GM19455 (cell line): ENCODE measurements at regions not wholly inside any gene's neighbourhood (a gene's known extent, or its start where the extent isn't known, plus 50 kb on each side); places are given as distances from the start of the nearest gene placed in this dataset.

Experiments
- ATAC-seq: cut with Tn5 transposase; IDR thresholded peaks from one replicate; pipeline ENCODE4 v1.9.1; 2021; ENCODE audit not compliant: unreplicated experiment

- peak; percentile 73 for ATAC-seq
Observed at GRCh38 chr5:160508780-160509361, 87.2 kb downstream of the PTTG1 start.

GRCh38 chr5:160511280-160511929 is 89.8 kb downstream of the PTTG1 start:
- ATAC-seq: no peak
